Ishikawa (cell line): ENCODE measurements at regions not wholly inside any gene's neighbourhood (a gene's known extent, or its start where the extent isn't known, plus 50 kb on each side); places are given as distances from the start of the nearest gene placed in this dataset.

Source experiments
- CEBPB ChIP-seq: IDR thresholded peaks from 2 replicates; pipeline ENCODE4 v1.6.1; 2012
- CREB1 ChIP-seq: IDR thresholded peaks from 2 replicates; pipeline ENCODE4 v1.6.1; 2012; ENCODE audit warnings: low read depth
- EGR1 ChIP-seq: IDR thresholded peaks from 2 replicates; pipeline ENCODE4 v1.6.1; 2012
- EP300 ChIP-seq: IDR thresholded peaks from 2 replicates; pipeline ENCODE4 v1.6.1; 2012; ENCODE audit warnings: borderline replicate concordance
- FOXM1 ChIP-seq: IDR thresholded peaks from 2 replicates; pipeline ENCODE4 v1.6.1; 2012; ENCODE audit warnings: low read depth, borderline replicate concordance
- MAX ChIP-seq: IDR thresholded peaks from 2 replicates; pipeline ENCODE4 v1.6.1; 2012
- NFIC ChIP-seq: IDR thresholded peaks from 2 replicates; pipeline ENCODE4 v1.6.1; 2012
- RAD21 ChIP-seq: IDR thresholded peaks from 2 replicates; pipeline ENCODE4 v1.6.1; 2012; ENCODE audit warnings: low read depth
- REST ChIP-seq: IDR thresholded peaks from 2 replicates; pipeline ENCODE4 v1.6.1; 2012; ENCODE audit warnings: low read depth, mild to moderate bottlenecking
- TAF1 ChIP-seq: IDR thresholded peaks from 2 replicates; pipeline ENCODE4 v1.6.1; 2012; ENCODE audit warnings: low read depth, mild to moderate bottlenecking
- TCF12 ChIP-seq: IDR thresholded peaks from 2 replicates; pipeline ENCODE4 v1.6.1; 2012; ENCODE audit warnings: low read depth
- TEAD4 ChIP-seq: IDR thresholded peaks from 2 replicates; pipeline ENCODE4 v1.6.1; 2012
- USF1 ChIP-seq: IDR thresholded peaks from 2 replicates; pipeline ENCODE4 v1.6.1; 2012
- YY1 ChIP-seq: IDR thresholded peaks from 2 replicates; pipeline ENCODE4 v1.6.1; 2012; ENCODE audit warnings: low read depth
- ZBTB7A ChIP-seq: IDR thresholded peaks from 2 replicates; pipeline ENCODE4 v1.6.1; 2012; ENCODE audit warnings: low read depth

- no peak for TF ChIP-seq MAX
- no peak for TF ChIP-seq YY1
- TF ChIP-seq EGR1, result no peak
- TF ChIP-seq FOXM1, result no peak
- TF ChIP-seq NFIC, result no peak
- TF ChIP-seq CEBPB, result no peak
- no peak for TF ChIP-seq TEAD4
These were observed 77.6 kb upstream of the ZNF516 start for GRCh38 chr18:76572518-76573247.

- TF ChIP-seq CEBPB (no peak), TAF1 (no peak)
These were observed 76.6 kb upstream of the ZNF516 start for GRCh38 chr18:76571689-76572088.

- TF ChIP-seq EP300 (no peak), NFIC (no peak), CEBPB (no peak), TEAD4 (no peak), RAD21 (no peak), REST (no peak), ZBTB7A (no peak)
These were observed 75.8 kb upstream of the ZNF516 start for GRCh38 chr18:76570856-76571255.

GRCh38 chr18:76569644-76570419, 74.8 kb upstream of the ZNF516 start:
- no peak for TF ChIP-seq NFIC
- TF ChIP-seq CREB1, result no peak
- no peak for TF ChIP-seq ZBTB7A
- TF ChIP-seq TCF12, result no peak
- no peak for TF ChIP-seq TEAD4
- TF ChIP-seq CEBPB, result no peak
- no peak for TF ChIP-seq YY1
- no peak for TF ChIP-seq USF1
- no peak for TF ChIP-seq MAX
- no peak for TF ChIP-seq EP300
- no peak for TF ChIP-seq RAD21
- TF ChIP-seq FOXM1, result no peak
- no peak for TF ChIP-seq EGR1

- no peak for TF ChIP-seq EGR1
- TF ChIP-seq USF1, result no peak
- no peak for TF ChIP-seq CEBPB
- no peak for TF ChIP-seq RAD21
- TF ChIP-seq NFIC, result no peak
- no peak for TF ChIP-seq ZBTB7A
- TF ChIP-seq TCF12, result no peak
- no peak for TF ChIP-seq TEAD4
- no peak for TF ChIP-seq FOXM1
- TF ChIP-seq REST, result no peak
- TF ChIP-seq EP300, result no peak
- TF ChIP-seq MAX, result no peak
- TF ChIP-seq TAF1, result no peak
- no peak for TF ChIP-seq CREB1
- no peak for TF ChIP-seq YY1
These were observed 73.7 kb upstream of the ZNF516 start for GRCh38 chr18:76568731-76569130.

- no peak for TF ChIP-seq USF1
- TF ChIP-seq FOXM1, result no peak
- TF ChIP-seq RAD21, result no peak
These were observed 72.9 kb upstream of the ZNF516 start for GRCh38 chr18:76567835-76568445.
